Transverse colon (tissue), 3 donors: ENCODE measurements at regions not wholly inside any gene's neighbourhood (a gene's known extent, or its start where the extent isn't known, plus 50 kb on each side); places are given as distances from the start of the nearest gene placed in this dataset.

Source experiments
- EP300 ChIP-seq: sonication (generic); formaldehyde crosslinking; IDR thresholded peaks from one replicate; pipeline ENCODE4 v1.6.1; 2017; ENCODE audit warnings: antibody characterized with exemption, low read depth
- TF ChIP-seq, protein P1 (sequence below), 5 experiments: fragments of 200-600 bp in 3 of 5; fragments of 450-650 bp in 2 of 5; sonication (generic) in 3 of 5; IDR thresholded peaks; 1 replicate in 2 of 5; 2 replicates in 3 of 5; pipeline ENCODE4 v1.5.1; 2016 to 2017; ENCODE audit warnings: antibody characterized with exemption in 5 of 5, inconsistent platforms in 3 of 5, mild to moderate bottlenecking in 2 of 5, moderate library complexity in 1 of 5

DNA sequence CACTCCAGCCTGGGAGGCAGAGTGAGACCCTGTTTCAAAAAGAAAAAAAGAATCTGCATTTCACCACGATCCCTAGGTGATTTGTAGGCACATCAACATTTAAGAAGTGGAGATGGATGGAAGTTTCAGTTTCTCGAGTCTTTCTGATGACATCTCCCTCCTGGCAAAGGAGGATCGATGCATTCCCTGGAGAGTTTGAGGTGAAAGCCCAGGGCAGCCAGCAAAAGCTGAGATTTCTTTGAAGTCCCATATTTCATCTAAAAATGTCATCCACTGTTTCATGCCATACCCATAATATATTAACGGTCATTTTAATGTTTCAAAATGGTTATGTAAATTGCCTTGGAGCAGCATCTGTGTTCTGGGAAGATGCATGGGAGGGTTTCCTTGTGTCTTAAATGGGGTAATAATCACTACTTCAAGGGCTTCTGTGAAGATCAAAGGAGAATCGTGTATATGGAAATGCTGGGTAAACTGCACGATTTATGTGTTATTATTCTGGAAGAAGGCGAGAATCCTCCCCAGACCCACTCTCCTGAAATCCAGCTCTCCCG is 63.4 kb downstream of the KATNIP start:
- TF ChIP-seq, protein P1, sequence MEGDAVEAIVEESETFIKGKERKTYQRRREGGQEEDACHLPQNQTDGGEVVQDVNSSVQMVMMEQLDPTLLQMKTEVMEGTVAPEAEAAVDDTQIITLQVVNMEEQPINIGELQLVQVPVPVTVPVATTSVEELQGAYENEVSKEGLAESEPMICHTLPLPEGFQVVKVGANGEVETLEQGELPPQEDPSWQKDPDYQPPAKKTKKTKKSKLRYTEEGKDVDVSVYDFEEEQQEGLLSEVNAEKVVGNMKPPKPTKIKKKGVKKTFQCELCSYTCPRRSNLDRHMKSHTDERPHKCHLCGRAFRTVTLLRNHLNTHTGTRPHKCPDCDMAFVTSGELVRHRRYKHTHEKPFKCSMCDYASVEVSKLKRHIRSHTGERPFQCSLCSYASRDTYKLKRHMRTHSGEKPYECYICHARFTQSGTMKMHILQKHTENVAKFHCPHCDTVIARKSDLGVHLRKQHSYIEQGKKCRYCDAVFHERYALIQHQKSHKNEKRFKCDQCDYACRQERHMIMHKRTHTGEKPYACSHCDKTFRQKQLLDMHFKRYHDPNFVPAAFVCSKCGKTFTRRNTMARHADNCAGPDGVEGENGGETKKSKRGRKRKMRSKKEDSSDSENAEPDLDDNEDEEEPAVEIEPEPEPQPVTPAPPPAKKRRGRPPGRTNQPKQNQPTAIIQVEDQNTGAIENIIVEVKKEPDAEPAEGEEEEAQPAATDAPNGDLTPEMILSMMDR (IDR thresholded peaks at IDR 0.05), result no peak
- TF ChIP-seq EP300, result no peak
